Upper lobe of left lung (tissue), 4 donors: ENCODE measurements at regions not wholly inside any gene's neighbourhood (a gene's known extent, or its start where the extent isn't known, plus 50 kb on each side); places are given as distances from the start of the nearest gene placed in this dataset.

Source experiments
- CTCF ChIP-seq, 6 experiments: fragments of 450-650 bp in 4 of 6; fragments of 200-600 bp in 2 of 6; sonication (generic) in 2 of 6; IDR thresholded peaks; one replicate each; pipeline ENCODE4 v1.5.1; 2016 to 2019; ENCODE audit warnings: antibody characterized with exemption in 6 of 6
- POLR2A ChIP-seq, 4 donors: fragments of 450-650 bp; IDR thresholded peaks; one replicate each; pipeline ENCODE4 v1.5.1; 2016 to 2017; ENCODE audit warnings: antibody characterized with exemption in 4 of 4, mild to moderate bottlenecking in 2 of 4
- POLR2AphosphoS5 ChIP-seq, 2 donors: sonication (generic); formaldehyde crosslinking; IDR thresholded peaks; one replicate each; pipeline ENCODE4 v1.5.1; 2017; ENCODE audit warnings: antibody characterized with exemption in 2 of 2

GRCh38 chr20:20953738-20954618, 152.2 kb downstream of the LINC00237 start:
- TF ChIP-seq CTCF (IDR thresholded peaks at IDR 0.05), result no peak
- no peak for TF ChIP-seq POLR2AphosphoS5 (IDR thresholded peaks at IDR 0.05)
- TF ChIP-seq POLR2A (IDR thresholded peaks at IDR 0.05), result no peak
